WTC11 (cell line): ENCODE measurements at regions not wholly inside any gene's neighbourhood (a gene's known extent, or its start where the extent isn't known, plus 50 kb on each side); places are given as distances from the start of the nearest gene placed in this dataset.

Experiments used
- ATAC-seq: fragments of 200-7000 bp; cut with Tn5 transposase; 2 replicates; pipeline ENCODE4 v1.10.0; 2021; ENCODE audit warnings: mild to moderate bottlenecking, moderate library complexity
- CTCF ChIA-PET: fragments of 300-600 bp; sonication (Branson Sonifier 250); formaldehyde crosslinking; loops from one replicate; lab custom pipeline; 2021; ENCODE audit warnings: antibody characterized with exemption; lab: Charles Lee
- POLR2A ChIA-PET: fragments of 350-600 bp; sonication (Branson Sonifier 250); formaldehyde crosslinking; loops from one replicate; lab custom pipeline; 2021; ENCODE audit warnings: antibody characterized with exemption; lab: Charles Lee
- DNase-seq: peaks from one replicate; pipeline ENCODE4 v3.0.0; 2021; ENCODE audit warnings: low spot score
- H3K27ac Mint-ChIP-seq: 2 replicates; pipeline ENCODE4 v1.8.0; 2021; ENCODE audit warnings: mixed read lengths
- H3K27me3 Mint-ChIP-seq: 2 replicates; pipeline ENCODE4 v1.8.0; 2021; ENCODE audit warnings: low read depth, mild to moderate bottlenecking, moderate library complexity, mixed read lengths
- H3K36me3 Mint-ChIP-seq: 2 replicates; pipeline ENCODE4 v1.8.0; 2021; ENCODE audit warnings: mixed read lengths
- H3K4me1 Mint-ChIP-seq: 2 replicates; pipeline ENCODE4 v1.8.0; 2022; ENCODE audit warnings: mixed read lengths
- H3K4me3 Mint-ChIP-seq: 2 replicates; pipeline ENCODE4 v1.8.0; 2021; ENCODE audit warnings: mild to moderate bottlenecking, moderate library complexity, mixed read lengths
- H3K9me3 Mint-ChIP-seq: 2 replicates; pipeline ENCODE4 v1.8.0; 2021; ENCODE audit warnings: mixed read lengths
- ATF1 ChIP-seq: sonication (generic); formaldehyde crosslinking; IDR thresholded peaks from 2 replicates; pipeline ENCODE4 v1.8.1; 2023; ENCODE audit warnings: mild to moderate bottlenecking, moderate library complexity, missing genetic modification reagents
- E2F4 ChIP-seq: sonication (generic); formaldehyde crosslinking; IDR thresholded peaks from 2 replicates; pipeline ENCODE4 v1.8.1; 2022; ENCODE audit warnings: low read depth, mild to moderate bottlenecking, moderate library complexity, missing genetic modification reagents, borderline replicate concordance
- GABPB1 ChIP-seq: sonication (generic); formaldehyde crosslinking; IDR thresholded peaks from 2 replicates; pipeline ENCODE4 v1.8.1; 2023; ENCODE audit warnings: mild to moderate bottlenecking, missing genetic modification reagents
- IRF2 ChIP-seq: sonication (generic); formaldehyde crosslinking; IDR thresholded peaks from 2 replicates; pipeline ENCODE4 v1.8.0; 2022; ENCODE audit warnings: low read depth, missing genetic modification reagents, borderline replicate concordance
- KAT7 ChIP-seq: sonication (generic); formaldehyde crosslinking; IDR thresholded peaks from 2 replicates; pipeline ENCODE4 v1.8.1; 2023; ENCODE audit warnings: missing genetic modification reagents, mild to moderate bottlenecking, borderline replicate concordance
- NFYB ChIP-seq: sonication (generic); formaldehyde crosslinking; conservative IDR thresholded peaks from 2 replicates; pipeline ENCODE4 v1.8.0; 2022; ENCODE audit warnings: low read depth, missing genetic modification reagents
- NR2C2 ChIP-seq: sonication (generic); formaldehyde crosslinking; IDR thresholded peaks from 2 replicates; pipeline ENCODE4 v1.8.0; 2022; ENCODE audit warnings: mild to moderate bottlenecking, missing genetic modification reagents
- NR3C1 ChIP-seq: sonication (generic); formaldehyde crosslinking; conservative IDR thresholded peaks from 2 replicates; pipeline ENCODE4 v1.8.1; 2023; ENCODE audit warnings: low read depth, mild to moderate bottlenecking, missing genetic modification reagents
- RORB ChIP-seq: fragments of 250-450 bp; sonication (Bioruptor Pico); IDR thresholded peaks from 2 replicates; pipeline ENCODE4 v1.9.0; 2021; ENCODE audit warnings: mild to moderate bottlenecking
- SMAD4 ChIP-seq: sonication (generic); formaldehyde crosslinking; IDR thresholded peaks from 2 replicates; pipeline ENCODE4 v1.8.0; 2022; ENCODE audit warnings: mild to moderate bottlenecking, missing genetic modification reagents
- USF2 ChIP-seq: sonication (generic); formaldehyde crosslinking; IDR thresholded peaks from 2 replicates; pipeline ENCODE4 v1.8.1; 2023; ENCODE audit warnings: mild to moderate bottlenecking, missing genetic modification reagents, moderate library complexity
- ZNF121 ChIP-seq: sonication (generic); formaldehyde crosslinking; IDR thresholded peaks from 2 replicates; pipeline ENCODE4 v1.8.0; 2023; ENCODE audit warnings: missing genetic modification reagents
- ZNF281 ChIP-seq: sonication (generic); formaldehyde crosslinking; IDR thresholded peaks from 2 replicates; pipeline ENCODE4 v1.8.0; 2023; ENCODE audit warnings: mild to moderate bottlenecking, missing genetic modification reagents
- ZNF416 ChIP-seq: fragments of 250-450 bp; sonication (Bioruptor Pico); IDR thresholded peaks from 2 replicates; pipeline ENCODE4 v1.9.0; 2021; ENCODE audit warnings: mild to moderate bottlenecking, inconsistent platforms
- ZNF671 ChIP-seq: fragments of 250-450 bp; sonication (Bioruptor Pico); IDR thresholded peaks from 2 replicates; pipeline ENCODE4 v1.8.0; 2021; ENCODE audit warnings: mild to moderate bottlenecking
- TF ChIP-seq, protein P1 (sequence below): fragments of 250-450 bp; sonication (Bioruptor Pico); IDR thresholded peaks from 2 replicates; pipeline ENCODE4 v1.8.0; 2021; ENCODE audit warnings: mild to moderate bottlenecking
- TF ChIP-seq, protein P2 (sequence below): sonication (generic); formaldehyde crosslinking; IDR thresholded peaks from 2 replicates; pipeline ENCODE4 v1.8.1; 2023; ENCODE audit warnings: mild to moderate bottlenecking, missing genetic modification reagents, borderline replicate concordance
- TF ChIP-seq, protein P3 (sequence below): fragments of 200-600 bp; IDR thresholded peaks from 2 replicates; pipeline ENCODE4 v1.8.0; 2022; ENCODE audit warnings: antibody characterized with exemption
- TF ChIP-seq, protein P4 (sequence below): sonication (generic); formaldehyde crosslinking; IDR thresholded peaks from 2 replicates; pipeline ENCODE4 v1.8.1; 2023; ENCODE audit warnings: mild to moderate bottlenecking, missing genetic modification reagents
- TF ChIP-seq, protein P5 (sequence below): sonication (generic); formaldehyde crosslinking; conservative IDR thresholded peaks from 2 replicates; pipeline ENCODE4 v1.8.1; 2023; ENCODE audit warnings: mild to moderate bottlenecking, low read depth, missing genetic modification reagents, moderate library complexity

- TF ChIP-seq, protein P1, sequence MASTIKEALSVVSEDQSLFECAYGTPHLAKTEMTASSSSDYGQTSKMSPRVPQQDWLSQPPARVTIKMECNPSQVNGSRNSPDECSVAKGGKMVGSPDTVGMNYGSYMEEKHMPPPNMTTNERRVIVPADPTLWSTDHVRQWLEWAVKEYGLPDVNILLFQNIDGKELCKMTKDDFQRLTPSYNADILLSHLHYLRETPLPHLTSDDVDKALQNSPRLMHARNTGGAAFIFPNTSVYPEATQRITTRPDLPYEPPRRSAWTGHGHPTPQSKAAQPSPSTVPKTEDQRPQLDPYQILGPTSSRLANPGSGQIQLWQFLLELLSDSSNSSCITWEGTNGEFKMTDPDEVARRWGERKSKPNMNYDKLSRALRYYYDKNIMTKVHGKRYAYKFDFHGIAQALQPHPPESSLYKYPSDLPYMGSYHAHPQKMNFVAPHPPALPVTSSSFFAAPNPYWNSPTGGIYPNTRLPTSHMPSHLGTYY (CRISPR knock-in tag) = no peak
- TF ChIP-seq IRF2 (CRISPR knock-in tag) (no peak), ZNF671 (CRISPR knock-in tag) (no peak), ZNF416 (CRISPR knock-in tag) (no peak), NFYB (CRISPR knock-in tag) (no peak), KAT7 (CRISPR knock-in tag) (no peak), USF2 (no peak), E2F4 (CRISPR knock-in tag) (no peak), ZNF121 (no peak), NR3C1 (no peak), RORB (no peak), ATF1 (CRISPR knock-in tag) (no peak), NR2C2 (CRISPR knock-in tag) (no peak)
- TF ChIP-seq, protein P2, sequence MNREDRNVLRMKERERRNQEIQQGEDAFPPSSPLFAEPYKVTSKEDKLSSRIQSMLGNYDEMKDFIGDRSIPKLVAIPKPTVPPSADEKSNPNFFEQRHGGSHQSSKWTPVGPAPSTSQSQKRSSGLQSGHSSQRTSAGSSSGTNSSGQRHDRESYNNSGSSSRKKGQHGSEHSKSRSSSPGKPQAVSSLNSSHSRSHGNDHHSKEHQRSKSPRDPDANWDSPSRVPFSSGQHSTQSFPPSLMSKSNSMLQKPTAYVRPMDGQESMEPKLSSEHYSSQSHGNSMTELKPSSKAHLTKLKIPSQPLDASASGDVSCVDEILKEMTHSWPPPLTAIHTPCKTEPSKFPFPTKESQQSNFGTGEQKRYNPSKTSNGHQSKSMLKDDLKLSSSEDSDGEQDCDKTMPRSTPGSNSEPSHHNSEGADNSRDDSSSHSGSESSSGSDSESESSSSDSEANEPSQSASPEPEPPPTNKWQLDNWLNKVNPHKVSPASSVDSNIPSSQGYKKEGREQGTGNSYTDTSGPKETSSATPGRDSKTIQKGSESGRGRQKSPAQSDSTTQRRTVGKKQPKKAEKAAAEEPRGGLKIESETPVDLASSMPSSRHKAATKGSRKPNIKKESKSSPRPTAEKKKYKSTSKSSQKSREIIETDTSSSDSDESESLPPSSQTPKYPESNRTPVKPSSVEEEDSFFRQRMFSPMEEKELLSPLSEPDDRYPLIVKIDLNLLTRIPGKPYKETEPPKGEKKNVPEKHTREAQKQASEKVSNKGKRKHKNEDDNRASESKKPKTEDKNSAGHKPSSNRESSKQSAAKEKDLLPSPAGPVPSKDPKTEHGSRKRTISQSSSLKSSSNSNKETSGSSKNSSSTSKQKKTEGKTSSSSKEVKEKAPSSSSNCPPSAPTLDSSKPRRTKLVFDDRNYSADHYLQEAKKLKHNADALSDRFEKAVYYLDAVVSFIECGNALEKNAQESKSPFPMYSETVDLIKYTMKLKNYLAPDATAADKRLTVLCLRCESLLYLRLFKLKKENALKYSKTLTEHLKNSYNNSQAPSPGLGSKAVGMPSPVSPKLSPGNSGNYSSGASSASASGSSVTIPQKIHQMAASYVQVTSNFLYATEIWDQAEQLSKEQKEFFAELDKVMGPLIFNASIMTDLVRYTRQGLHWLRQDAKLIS (CRISPR knock-in tag) = no peak
- TF ChIP-seq, protein P3, sequence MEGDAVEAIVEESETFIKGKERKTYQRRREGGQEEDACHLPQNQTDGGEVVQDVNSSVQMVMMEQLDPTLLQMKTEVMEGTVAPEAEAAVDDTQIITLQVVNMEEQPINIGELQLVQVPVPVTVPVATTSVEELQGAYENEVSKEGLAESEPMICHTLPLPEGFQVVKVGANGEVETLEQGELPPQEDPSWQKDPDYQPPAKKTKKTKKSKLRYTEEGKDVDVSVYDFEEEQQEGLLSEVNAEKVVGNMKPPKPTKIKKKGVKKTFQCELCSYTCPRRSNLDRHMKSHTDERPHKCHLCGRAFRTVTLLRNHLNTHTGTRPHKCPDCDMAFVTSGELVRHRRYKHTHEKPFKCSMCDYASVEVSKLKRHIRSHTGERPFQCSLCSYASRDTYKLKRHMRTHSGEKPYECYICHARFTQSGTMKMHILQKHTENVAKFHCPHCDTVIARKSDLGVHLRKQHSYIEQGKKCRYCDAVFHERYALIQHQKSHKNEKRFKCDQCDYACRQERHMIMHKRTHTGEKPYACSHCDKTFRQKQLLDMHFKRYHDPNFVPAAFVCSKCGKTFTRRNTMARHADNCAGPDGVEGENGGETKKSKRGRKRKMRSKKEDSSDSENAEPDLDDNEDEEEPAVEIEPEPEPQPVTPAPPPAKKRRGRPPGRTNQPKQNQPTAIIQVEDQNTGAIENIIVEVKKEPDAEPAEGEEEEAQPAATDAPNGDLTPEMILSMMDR = no peak
- TF ChIP-seq, protein P4, sequence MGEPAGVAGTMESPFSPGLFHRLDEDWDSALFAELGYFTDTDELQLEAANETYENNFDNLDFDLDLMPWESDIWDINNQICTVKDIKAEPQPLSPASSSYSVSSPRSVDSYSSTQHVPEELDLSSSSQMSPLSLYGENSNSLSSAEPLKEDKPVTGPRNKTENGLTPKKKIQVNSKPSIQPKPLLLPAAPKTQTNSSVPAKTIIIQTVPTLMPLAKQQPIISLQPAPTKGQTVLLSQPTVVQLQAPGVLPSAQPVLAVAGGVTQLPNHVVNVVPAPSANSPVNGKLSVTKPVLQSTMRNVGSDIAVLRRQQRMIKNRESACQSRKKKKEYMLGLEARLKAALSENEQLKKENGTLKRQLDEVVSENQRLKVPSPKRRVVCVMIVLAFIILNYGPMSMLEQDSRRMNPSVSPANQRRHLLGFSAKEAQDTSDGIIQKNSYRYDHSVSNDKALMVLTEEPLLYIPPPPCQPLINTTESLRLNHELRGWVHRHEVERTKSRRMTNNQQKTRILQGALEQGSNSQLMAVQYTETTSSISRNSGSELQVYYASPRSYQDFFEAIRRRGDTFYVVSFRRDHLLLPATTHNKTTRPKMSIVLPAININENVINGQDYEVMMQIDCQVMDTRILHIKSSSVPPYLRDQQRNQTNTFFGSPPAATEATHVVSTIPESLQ (CRISPR knock-in tag) = no peak
These were observed 269.3 kb upstream of the LYPLAL1 start (continued) for GRCh38 chr1:218904416-218904815.

DNA sequence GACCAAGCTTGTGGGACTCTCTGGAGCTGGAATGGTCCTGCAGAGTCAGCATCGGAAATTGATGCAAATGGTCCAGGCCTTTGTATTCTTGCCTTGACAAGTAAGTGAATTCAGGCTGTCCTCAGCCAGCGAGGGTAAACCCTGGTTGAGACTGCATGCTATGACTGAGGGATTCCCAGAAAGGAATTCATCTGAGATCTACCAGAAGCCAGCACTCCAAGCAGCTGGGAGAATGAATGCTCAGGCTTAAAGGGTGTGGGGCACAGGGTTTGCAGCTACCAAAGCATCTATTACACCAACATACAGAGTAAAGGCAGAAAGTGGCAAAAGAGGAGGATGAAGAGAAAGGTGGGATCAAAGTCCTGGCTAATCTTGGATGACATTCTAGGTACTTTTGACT, 257.0 kb upstream of the LYPLAL1 start:
- Mint-ChIP-seq H3K27me3 (no peaks in the 10 kb centered on the region), H3K4me3 (no peak overlapping the region), H3K9me3 (no peaks in the 10 kb centered on the region), H3K36me3 (no peaks in the 10 kb centered on the region), H3K27ac (no peak overlapping the region), H3K4me1 (peaks cover 4% of the 10 kb centered on the region; the same call in 1 of the 2 replicates)
- DNase-seq = no peak
- CTCF ChIA-PET = no interaction called here
- ATAC-seq = no peak; the same call in 1 of the 2 replicates
- POLR2A ChIA-PET = no interaction called here
- no peak for TF ChIP-seq ZNF121
- no peak for TF ChIP-seq GABPB1 (CRISPR knock-in tag)
- no peak for TF ChIP-seq ZNF281 (CRISPR knock-in tag)
- TF ChIP-seq ZNF416 (CRISPR knock-in tag) = no peak
- TF ChIP-seq, protein P5, sequence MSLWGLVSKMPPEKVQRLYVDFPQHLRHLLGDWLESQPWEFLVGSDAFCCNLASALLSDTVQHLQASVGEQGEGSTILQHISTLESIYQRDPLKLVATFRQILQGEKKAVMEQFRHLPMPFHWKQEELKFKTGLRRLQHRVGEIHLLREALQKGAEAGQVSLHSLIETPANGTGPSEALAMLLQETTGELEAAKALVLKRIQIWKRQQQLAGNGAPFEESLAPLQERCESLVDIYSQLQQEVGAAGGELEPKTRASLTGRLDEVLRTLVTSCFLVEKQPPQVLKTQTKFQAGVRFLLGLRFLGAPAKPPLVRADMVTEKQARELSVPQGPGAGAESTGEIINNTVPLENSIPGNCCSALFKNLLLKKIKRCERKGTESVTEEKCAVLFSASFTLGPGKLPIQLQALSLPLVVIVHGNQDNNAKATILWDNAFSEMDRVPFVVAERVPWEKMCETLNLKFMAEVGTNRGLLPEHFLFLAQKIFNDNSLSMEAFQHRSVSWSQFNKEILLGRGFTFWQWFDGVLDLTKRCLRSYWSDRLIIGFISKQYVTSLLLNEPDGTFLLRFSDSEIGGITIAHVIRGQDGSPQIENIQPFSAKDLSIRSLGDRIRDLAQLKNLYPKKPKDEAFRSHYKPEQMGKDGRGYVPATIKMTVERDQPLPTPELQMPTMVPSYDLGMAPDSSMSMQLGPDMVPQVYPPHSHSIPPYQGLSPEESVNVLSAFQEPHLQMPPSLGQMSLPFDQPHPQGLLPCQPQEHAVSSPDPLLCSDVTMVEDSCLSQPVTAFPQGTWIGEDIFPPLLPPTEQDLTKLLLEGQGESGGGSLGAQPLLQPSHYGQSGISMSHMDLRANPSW = no peak
- no peak for TF ChIP-seq NR3C1
- no peak for TF ChIP-seq SMAD4 (CRISPR knock-in tag)
- no peak for TF ChIP-seq RORB
